ENCODE measurements at regions not wholly inside any gene's neighbourhood (a gene's known extent, or its start where the extent isn't known, plus 50 kb on each side); places are given as distances from the start of the nearest gene placed in this dataset.

DNA sequence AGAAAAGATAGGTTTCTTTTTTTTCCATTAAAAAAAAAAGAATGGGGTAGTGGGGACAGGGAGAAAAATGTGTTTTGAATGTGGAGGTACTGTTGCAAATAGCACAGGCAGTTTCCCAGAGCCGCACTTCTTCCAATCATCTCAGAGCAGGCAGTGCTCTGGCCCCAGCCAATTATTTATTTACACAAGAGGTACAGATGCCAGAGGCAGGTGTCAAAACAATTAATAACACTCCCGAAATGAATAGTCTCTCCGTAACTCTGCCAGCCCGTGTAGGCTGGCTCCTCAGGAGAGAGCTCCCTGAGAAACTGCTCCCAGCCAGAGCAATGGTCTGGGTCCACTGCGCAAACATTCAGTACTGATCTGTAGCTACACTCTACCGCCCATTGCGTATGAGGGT, 130.8 kb upstream of the IL1RAPL2 start:
- no peak for DNase-seq (ENCODE audit: low spot score in 2 of 2)
- H3K27me3 ChIP-seq, result peaks cover 0 to 9% of the 10 kb centered on the region in 2 donors
- no peaks in the 10 kb centered on the region for H3K4me1 ChIP-seq
- TF ChIP-seq, protein P1, sequence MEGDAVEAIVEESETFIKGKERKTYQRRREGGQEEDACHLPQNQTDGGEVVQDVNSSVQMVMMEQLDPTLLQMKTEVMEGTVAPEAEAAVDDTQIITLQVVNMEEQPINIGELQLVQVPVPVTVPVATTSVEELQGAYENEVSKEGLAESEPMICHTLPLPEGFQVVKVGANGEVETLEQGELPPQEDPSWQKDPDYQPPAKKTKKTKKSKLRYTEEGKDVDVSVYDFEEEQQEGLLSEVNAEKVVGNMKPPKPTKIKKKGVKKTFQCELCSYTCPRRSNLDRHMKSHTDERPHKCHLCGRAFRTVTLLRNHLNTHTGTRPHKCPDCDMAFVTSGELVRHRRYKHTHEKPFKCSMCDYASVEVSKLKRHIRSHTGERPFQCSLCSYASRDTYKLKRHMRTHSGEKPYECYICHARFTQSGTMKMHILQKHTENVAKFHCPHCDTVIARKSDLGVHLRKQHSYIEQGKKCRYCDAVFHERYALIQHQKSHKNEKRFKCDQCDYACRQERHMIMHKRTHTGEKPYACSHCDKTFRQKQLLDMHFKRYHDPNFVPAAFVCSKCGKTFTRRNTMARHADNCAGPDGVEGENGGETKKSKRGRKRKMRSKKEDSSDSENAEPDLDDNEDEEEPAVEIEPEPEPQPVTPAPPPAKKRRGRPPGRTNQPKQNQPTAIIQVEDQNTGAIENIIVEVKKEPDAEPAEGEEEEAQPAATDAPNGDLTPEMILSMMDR (IDR thresholded peaks at IDR 0.05), result no peak
- TF ChIP-seq EP300 (IDR thresholded peaks at IDR 0.05), result no peak
- no peak for TF ChIP-seq POLR2A (IDR thresholded peaks at IDR 0.05)
- H3K9me3 ChIP-seq, result no peaks in the 10 kb centered on the region
- H3K4me3 ChIP-seq, result no peak overlapping the region
- no peaks in the 10 kb centered on the region for H3K36me3 ChIP-seq
- 68 to 72% methylated on average over 7 of the region's 7 CpGs for WGBS, 2 donors
- no peak overlapping the region for H3K27ac ChIP-seq

DNA sequence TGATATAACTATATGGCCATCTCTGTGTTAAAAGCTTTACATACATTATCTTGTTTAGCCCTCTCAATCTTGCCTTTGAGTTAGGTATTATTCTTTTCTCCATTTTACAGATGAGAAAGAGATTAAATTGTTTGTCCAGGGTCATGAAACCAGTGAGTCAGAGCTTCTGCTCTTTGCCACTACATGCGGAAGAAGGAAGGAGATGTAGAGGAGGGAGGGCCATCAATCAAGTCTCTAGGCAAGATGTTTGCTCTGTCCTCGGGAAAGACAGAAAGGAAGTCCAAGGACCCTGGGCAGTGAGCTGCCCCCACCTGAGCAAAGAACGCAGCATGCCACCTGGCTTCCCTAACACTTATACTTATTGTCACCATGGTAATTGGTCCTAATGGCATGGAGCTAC, 133.7 kb upstream of the IL1RAPL2 start:
- 48 to 60% methylated on average over 3 of the region's 3 CpGs for WGBS, 2 donors
- Histone ChIP-seq H3K27me3 (peaks cover 0 to 13% of the 10 kb centered on the region in 2 donors), H3K9me3 (no peaks in the 10 kb centered on the region), H3K27ac (no peak overlapping the region), H3K36me3 (no peaks in the 10 kb centered on the region), H3K4me1 (no peaks in the 10 kb centered on the region), H3K4me3 (no peak overlapping the region)
- no peak for TF ChIP-seq EP300 (IDR thresholded peaks at IDR 0.05)
- TF ChIP-seq, protein P1 (IDR thresholded peaks at IDR 0.05), result no peak
- TF ChIP-seq POLR2A (IDR thresholded peaks at IDR 0.05), result no peak
- DNase-seq (ENCODE audit: low spot score in 2 of 2), result no peak

DNA sequence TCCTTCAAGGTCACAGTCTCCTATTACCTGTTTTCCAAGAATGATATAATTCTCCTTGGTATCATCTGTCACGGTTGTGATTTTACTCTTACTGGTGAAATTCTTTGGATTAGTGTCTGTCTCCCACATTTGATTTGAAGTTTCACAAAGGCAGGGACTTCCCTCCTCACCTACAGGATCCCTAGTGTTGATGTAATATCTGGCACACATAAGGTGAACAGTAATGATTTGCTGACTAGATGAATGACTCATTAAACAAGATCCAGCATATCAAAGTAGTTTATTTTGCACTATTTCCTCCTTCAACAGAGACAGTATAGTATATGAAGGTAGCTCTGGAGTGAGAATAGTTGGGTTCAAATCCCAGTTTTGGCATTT, 135.3 kb upstream of the IL1RAPL2 start:
- Histone ChIP-seq H3K36me3 (no peaks in the 10 kb centered on the region), H3K4me1 (no peaks in the 10 kb centered on the region), H3K4me3 (no peak overlapping the region), H3K9me3 (no peaks in the 10 kb centered on the region), H3K27ac (no peak overlapping the region), H3K27me3 (peaks cover 0 to 13% of the 10 kb centered on the region in 2 donors)
- no peak for DNase-seq (ENCODE audit: low spot score in 2 of 2)
- WGBS, 2 donors, result 63 to 69% methylated on average over 1 of the region's 1 CpG
- TF ChIP-seq, protein P1 (IDR thresholded peaks at IDR 0.05), result no peak
- no peak for TF ChIP-seq POLR2A (IDR thresholded peaks at IDR 0.05)
- TF ChIP-seq EP300 (IDR thresholded peaks at IDR 0.05), result no peak

DNA sequence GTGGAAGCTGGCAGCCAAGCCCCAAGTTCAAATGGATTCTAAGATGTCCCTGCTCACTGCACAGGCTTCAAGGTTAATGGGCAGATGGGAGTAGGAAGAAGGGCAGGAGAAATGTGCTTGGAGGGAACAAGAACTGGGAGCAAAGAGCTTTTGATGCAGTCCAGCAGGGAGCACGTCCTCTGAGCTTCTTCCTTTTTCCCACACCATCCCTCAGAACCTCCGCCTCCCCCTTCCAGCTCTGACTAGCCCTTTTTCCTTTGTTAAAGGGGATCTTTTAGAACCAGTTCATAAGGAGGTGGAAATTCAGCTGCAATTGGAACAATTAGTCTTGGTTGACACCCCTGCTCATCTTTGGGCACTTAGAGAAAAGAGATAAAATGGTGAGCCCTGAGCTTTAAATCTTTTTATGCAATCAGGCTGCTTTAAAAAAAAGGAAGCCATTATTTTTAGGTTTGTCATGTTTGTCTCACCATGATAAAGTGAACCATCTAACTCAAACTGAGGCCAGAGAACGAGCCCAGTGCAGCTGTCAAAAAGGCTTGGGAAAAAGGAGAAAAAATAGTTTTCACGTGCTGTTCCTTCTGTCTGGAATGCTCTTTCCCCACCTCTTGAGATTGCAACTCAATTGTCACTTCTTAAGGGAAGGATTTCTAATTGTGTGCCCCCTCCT, 135.8 kb upstream of the IL1RAPL2 start:
- Histone ChIP-seq H3K4me1 (no peaks in the 10 kb centered on the region), H3K4me3 (no peak overlapping the region), H3K27me3 (peaks cover 0 to 14% of the 10 kb centered on the region in 2 donors), H3K36me3 (no peaks in the 10 kb centered on the region), H3K9me3 (no peaks in the 10 kb centered on the region), H3K27ac (no peak overlapping the region)
- no peak for DNase-seq (ENCODE audit: low spot score in 2 of 2)
- WGBS, 2 donors, result 36 to 39% methylated on average over 4 of the region's 4 CpGs
- TF ChIP-seq EP300 (IDR thresholded peaks at IDR 0.05) (no peak), POLR2A (IDR thresholded peaks at IDR 0.05) (no peak)
- TF ChIP-seq, protein P1 (IDR thresholded peaks at IDR 0.05), result no peak

DNA sequence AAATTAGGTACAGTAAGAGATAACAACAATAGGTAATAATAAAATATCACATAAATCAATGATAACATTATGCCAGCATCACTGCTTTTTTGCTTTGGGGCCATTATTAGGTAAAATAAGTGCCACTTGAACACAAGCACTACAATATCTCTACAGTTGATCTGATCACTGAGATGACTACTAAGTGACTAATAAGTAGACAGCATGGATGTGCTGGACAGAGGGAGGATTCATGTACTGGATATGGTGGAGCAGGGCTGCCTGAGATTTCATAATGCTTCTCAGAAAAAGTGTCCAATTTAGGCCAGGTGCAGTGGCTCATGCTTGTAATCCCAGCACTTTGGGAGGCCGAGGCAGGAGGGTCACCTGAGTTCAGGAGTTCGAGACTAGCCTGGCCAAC, 137.8 kb upstream of the IL1RAPL2 start:
- Histone ChIP-seq H3K27ac (no peak overlapping the region), H3K36me3 (no peaks in the 10 kb centered on the region), H3K27me3 (peaks cover 0 to 18% of the 10 kb centered on the region in 2 donors), H3K4me1 (no peaks in the 10 kb centered on the region), H3K9me3 (no peaks in the 10 kb centered on the region), H3K4me3 (no peak overlapping the region)
- DNase-seq (ENCODE audit: low spot score in 2 of 2), result no peak
- TF ChIP-seq, protein P1 (IDR thresholded peaks at IDR 0.05), result no peak
- TF ChIP-seq EP300 (IDR thresholded peaks at IDR 0.05), result no peak
- no peak for TF ChIP-seq POLR2A (IDR thresholded peaks at IDR 0.05)
- WGBS, 2 donors, result 79 to 93% methylated on average over 2 of the region's 2 CpGs
